Neural crest cell (in vitro differentiated cells): ENCODE measurements at regions not wholly inside any gene's neighbourhood (a gene's known extent, or its start where the extent isn't known, plus 50 kb on each side); places are given as distances from the start of the nearest gene placed in this dataset.

Source experiments
- DNase-seq: peaks from one replicate; pipeline ENCODE4 v3.0.0; 2021; ENCODE audit warnings: low read depth, mixed read lengths, low spot score
- H3K27ac Mint-ChIP-seq: one replicate; pipeline ENCODE4 v1.8.0; 2021; ENCODE audit warnings: mild to moderate bottlenecking, mixed read lengths; ENCODE audit not compliant: unreplicated experiment
- H3K27me3 Mint-ChIP-seq: 2 replicates; pipeline ENCODE4 v1.8.0; 2021; ENCODE audit warnings: low read depth, mild to moderate bottlenecking, mixed read lengths
- H3K36me3 Mint-ChIP-seq: 2 replicates; pipeline ENCODE4 v1.8.0; 2021; ENCODE audit warnings: low read depth, mild to moderate bottlenecking, mixed read lengths
- H3K4me1 Mint-ChIP-seq: 2 replicates; pipeline ENCODE4 v1.8.0; 2021; ENCODE audit warnings: mixed read lengths
- H3K4me3 Mint-ChIP-seq: one replicate; pipeline ENCODE4 v1.8.0; 2021; ENCODE audit warnings: mild to moderate bottlenecking, mixed read lengths
- H3K9me3 Mint-ChIP-seq: 2 replicates; pipeline ENCODE4 v1.8.0; 2021; ENCODE audit warnings: mixed read lengths
- CTCF ChIP-seq: fragments of 200-600 bp; sonication (generic); conservative IDR thresholded peaks from 2 replicates; pipeline ENCODE4 v1.5.0; 2021; ENCODE audit warnings: antibody characterized with exemption, mild to moderate bottlenecking

- no peak for DNase-seq
- no peak overlapping the region for H3K4me3 Mint-ChIP-seq
- H3K27me3 Mint-ChIP-seq = no peaks in the 10 kb centered on the region
- no peak overlapping the region for H3K27ac Mint-ChIP-seq
- no peak for TF ChIP-seq CTCF
- peaks cover 4% of the 10 kb centered on the region for H3K9me3 Mint-ChIP-seq
- no peaks in the 10 kb centered on the region for H3K36me3 Mint-ChIP-seq
- H3K4me1 Mint-ChIP-seq = no peaks in the 10 kb centered on the region
Observed at GRCh38 chr3:144413068-144413467, 441.4 kb downstream of the DIPK2A start.

GRCh38 chr3:144415492-144415891 is 443.9 kb downstream of the DIPK2A start:
- H3K9me3 Mint-ChIP-seq = no peaks in the 10 kb centered on the region
- no peaks in the 10 kb centered on the region for H3K27me3 Mint-ChIP-seq
- H3K4me3 Mint-ChIP-seq = no peak overlapping the region
- no peak for DNase-seq
- TF ChIP-seq CTCF = no peak
- no peak overlapping the region for H3K27ac Mint-ChIP-seq
- no peaks in the 10 kb centered on the region for H3K4me1 Mint-ChIP-seq
- H3K36me3 Mint-ChIP-seq = no peaks in the 10 kb centered on the region

GRCh38 chr3:144424606-144425005 is 453.0 kb downstream of the DIPK2A start:
- Mint-ChIP-seq H3K4me1 (no peaks in the 10 kb centered on the region), H3K4me3 (no peak overlapping the region), H3K27me3 (no peaks in the 10 kb centered on the region), H3K9me3 (no peaks in the 10 kb centered on the region), H3K36me3 (no peaks in the 10 kb centered on the region), H3K27ac (no peak overlapping the region)
- no peak for DNase-seq
- TF ChIP-seq CTCF = no peak

GRCh38 chr3:144426366-144426765 is 454.7 kb downstream of the DIPK2A start:
- no peak for TF ChIP-seq CTCF
- H3K9me3 Mint-ChIP-seq = no peaks in the 10 kb centered on the region

GRCh38 chr3:144426967-144427366 is 455.3 kb downstream of the DIPK2A start:
- no peak overlapping the region for H3K4me3 Mint-ChIP-seq
- H3K27me3 Mint-ChIP-seq = no peaks in the 10 kb centered on the region
- no peaks in the 10 kb centered on the region for H3K36me3 Mint-ChIP-seq
- no peaks in the 10 kb centered on the region for H3K4me1 Mint-ChIP-seq
- no peak for TF ChIP-seq CTCF
- DNase-seq = no peak
- H3K9me3 Mint-ChIP-seq = no peaks in the 10 kb centered on the region
- no peak overlapping the region for H3K27ac Mint-ChIP-seq

More at GRCh38 chr3:144426366-144426765, 454.7 kb downstream of the DIPK2A start:
- DNase-seq = no peak
- Mint-ChIP-seq H3K4me1 (no peaks in the 10 kb centered on the region), H3K36me3 (no peaks in the 10 kb centered on the region), H3K27me3 (no peaks in the 10 kb centered on the region), H3K4me3 (no peak overlapping the region), H3K27ac (no peak overlapping the region)

GRCh38 chr3:144429719-144430121 is 458.1 kb downstream of the DIPK2A start:
- H3K27ac Mint-ChIP-seq = no peak overlapping the region
- H3K36me3 Mint-ChIP-seq = no peaks in the 10 kb centered on the region
- no peaks in the 10 kb centered on the region for H3K9me3 Mint-ChIP-seq
- no peaks in the 10 kb centered on the region for H3K4me1 Mint-ChIP-seq
- TF ChIP-seq CTCF = no peak
- H3K4me3 Mint-ChIP-seq = no peak overlapping the region
- no peaks in the 10 kb centered on the region for H3K27me3 Mint-ChIP-seq
- DNase-seq = no peak
